ENCODE measurements at regions not wholly inside any gene's neighbourhood (a gene's known extent, or its start where the extent isn't known, plus 50 kb on each side); places are given as distances from the start of the nearest gene placed in this dataset.

GRCh38 chr19:30174791-30175190, 197.4 kb upstream of the ZNF536 start:
- H3K36me3 ChIP-seq (ENCODE audit: control insufficient read depth, insufficient read depth, low read length), result no peaks in the 10 kb centered on the region
- H3K4me1 ChIP-seq (ENCODE audit: control insufficient read depth, insufficient read depth, low read length), result no peaks in the 10 kb centered on the region
- H3K9me3 ChIP-seq (ENCODE audit: control insufficient read depth, low read length), result no peaks in the 10 kb centered on the region
- H3K4me3 ChIP-seq (ENCODE audit: insufficient read depth, low read depth, low read length), result no peak overlapping the region
- no peaks in the 10 kb centered on the region for H3K27me3 ChIP-seq (ENCODE audit: control insufficient read depth, insufficient read depth, low read length, poor library complexity, severe bottlenecking)
- H3K27ac ChIP-seq (ENCODE audit: insufficient read depth, low read depth, low read length, poor library complexity, severe bottlenecking), result no peak overlapping the region
- WGBS, 2 experiments, result 92 to 94% methylated on average over 9 of the region's 9 CpGs

GRCh38 chr19:30175987-30176386, 196.2 kb upstream of the ZNF536 start:
- H3K27me3 ChIP-seq (ENCODE audit: control insufficient read depth, insufficient read depth, low read length, poor library complexity, severe bottlenecking), result no peaks in the 10 kb centered on the region
- H3K36me3 ChIP-seq (ENCODE audit: control insufficient read depth, insufficient read depth, low read length), result no peaks in the 10 kb centered on the region
- no peak overlapping the region for H3K27ac ChIP-seq (ENCODE audit: insufficient read depth, low read depth, low read length, poor library complexity, severe bottlenecking)
- no peaks in the 10 kb centered on the region for H3K9me3 ChIP-seq (ENCODE audit: control insufficient read depth, low read length)
- no peak overlapping the region for H3K4me3 ChIP-seq (ENCODE audit: insufficient read depth, low read depth, low read length)
- WGBS, 2 experiments, result 92 to 93% methylated on average over 3 of the region's 3 CpGs
- no peaks in the 10 kb centered on the region for H3K4me1 ChIP-seq (ENCODE audit: control insufficient read depth, insufficient read depth, low read length)

GRCh38 chr19:30178721-30179402, 193.3 kb upstream of the ZNF536 start:
- Histone ChIP-seq H3K27ac (ENCODE audit: insufficient read depth, low read depth, low read length, poor library complexity, severe bottlenecking) (no peak overlapping the region), H3K4me3 (ENCODE audit: insufficient read depth, low read depth, low read length) (no peak overlapping the region), H3K27me3 (ENCODE audit: control insufficient read depth, insufficient read depth, low read length, poor library complexity, severe bottlenecking) (no peaks in the 10 kb centered on the region), H3K9me3 (ENCODE audit: control insufficient read depth, low read length) (peaks cover 4% of the 10 kb centered on the region), H3K36me3 (ENCODE audit: control insufficient read depth, insufficient read depth, low read length) (no peaks in the 10 kb centered on the region), H3K4me1 (ENCODE audit: control insufficient read depth, insufficient read depth, low read length) (no peaks in the 10 kb centered on the region)
- 58 to 71% methylated on average over 3 to 4 of the region's 4 CpGs for WGBS, 2 experiments

GRCh38 chr19:30180691-30181090, 191.5 kb upstream of the ZNF536 start:
- WGBS, 2 experiments, result 83% methylated on average over 1 of the region's 1 CpG; no CpG with 5 or more reads in 1 of the 2 experiments
- no peak overlapping the region for H3K4me3 ChIP-seq (ENCODE audit: insufficient read depth, low read depth, low read length)

GRCh38 chr19:30183807-30184490, 188.2 kb upstream of the ZNF536 start:
- Histone ChIP-seq H3K4me3 (ENCODE audit: insufficient read depth, low read depth, low read length) (no peak overlapping the region), H3K9me3 (ENCODE audit: control insufficient read depth, low read length) (peaks cover 4% of the 10 kb centered on the region), H3K36me3 (ENCODE audit: control insufficient read depth, insufficient read depth, low read length) (no peaks in the 10 kb centered on the region), H3K4me1 (ENCODE audit: control insufficient read depth, insufficient read depth, low read length) (no peaks in the 10 kb centered on the region), H3K27ac (ENCODE audit: insufficient read depth, low read depth, low read length, poor library complexity, severe bottlenecking) (no peak overlapping the region), H3K27me3 (ENCODE audit: control insufficient read depth, insufficient read depth, low read length, poor library complexity, severe bottlenecking) (no peaks in the 10 kb centered on the region)
- WGBS, 2 experiments, result 78 to 96% methylated on average over 1 to 2 of the region's 3 CpGs

More at GRCh38 chr19:30180691-30181090, 191.5 kb upstream of the ZNF536 start:
- Histone ChIP-seq H3K27me3 (ENCODE audit: control insufficient read depth, insufficient read depth, low read length, poor library complexity, severe bottlenecking) (no peaks in the 10 kb centered on the region), H3K4me1 (ENCODE audit: control insufficient read depth, insufficient read depth, low read length) (no peaks in the 10 kb centered on the region), H3K9me3 (ENCODE audit: control insufficient read depth, low read length) (peaks cover 4% of the 10 kb centered on the region), H3K36me3 (ENCODE audit: control insufficient read depth, insufficient read depth, low read length) (no peaks in the 10 kb centered on the region), H3K27ac (ENCODE audit: insufficient read depth, low read depth, low read length, poor library complexity, severe bottlenecking) (no peak overlapping the region)

- no peaks in the 10 kb centered on the region for H3K4me1 ChIP-seq (ENCODE audit: control insufficient read depth, insufficient read depth, low read length)
- H3K9me3 ChIP-seq (ENCODE audit: control insufficient read depth, low read length), result no peaks in the 10 kb centered on the region
- H3K36me3 ChIP-seq (ENCODE audit: control insufficient read depth, insufficient read depth, low read length), result no peaks in the 10 kb centered on the region
- H3K27me3 ChIP-seq (ENCODE audit: control insufficient read depth, insufficient read depth, low read length, poor library complexity, severe bottlenecking), result no peaks in the 10 kb centered on the region
- 87 to 89% methylated on average over 9 of the region's 9 CpGs for WGBS, 2 experiments
- H3K4me3 ChIP-seq (ENCODE audit: insufficient read depth, low read depth, low read length), result no peak overlapping the region
- H3K27ac ChIP-seq (ENCODE audit: insufficient read depth, low read depth, low read length, poor library complexity, severe bottlenecking), result no peak overlapping the region
Measured at GRCh38 chr19:30202060-30202600, 170.1 kb upstream of the ZNF536 start.

- H3K27ac ChIP-seq (ENCODE audit: insufficient read depth, low read depth, low read length, poor library complexity, severe bottlenecking), result no peak overlapping the region
- H3K4me3 ChIP-seq (ENCODE audit: insufficient read depth, low read depth, low read length), result no peak overlapping the region
- WGBS, 2 experiments, result 95 to 96% methylated on average over 3 of the region's 3 CpGs
- no peaks in the 10 kb centered on the region for H3K9me3 ChIP-seq (ENCODE audit: control insufficient read depth, low read length)
- no peaks in the 10 kb centered on the region for H3K27me3 ChIP-seq (ENCODE audit: control insufficient read depth, insufficient read depth, low read length, poor library complexity, severe bottlenecking)
- H3K36me3 ChIP-seq (ENCODE audit: control insufficient read depth, insufficient read depth, low read length), result no peaks in the 10 kb centered on the region
- H3K4me1 ChIP-seq (ENCODE audit: control insufficient read depth, insufficient read depth, low read length), result no peaks in the 10 kb centered on the region
Measured at GRCh38 chr19:30204721-30205120, 167.5 kb upstream of the ZNF536 start.

GRCh38 chr19:30206187-30206586, 166.0 kb upstream of the ZNF536 start:
- Histone ChIP-seq H3K27ac (ENCODE audit: insufficient read depth, low read depth, low read length, poor library complexity, severe bottlenecking) (no peak overlapping the region), H3K4me1 (ENCODE audit: control insufficient read depth, insufficient read depth, low read length) (no peaks in the 10 kb centered on the region), H3K4me3 (ENCODE audit: insufficient read depth, low read depth, low read length) (no peak overlapping the region), H3K36me3 (ENCODE audit: control insufficient read depth, insufficient read depth, low read length) (no peaks in the 10 kb centered on the region), H3K9me3 (ENCODE audit: control insufficient read depth, low read length) (no peaks in the 10 kb centered on the region), H3K27me3 (ENCODE audit: control insufficient read depth, insufficient read depth, low read length, poor library complexity, severe bottlenecking) (no peaks in the 10 kb centered on the region)
- 93 to 98% methylated on average over 6 of the region's 6 CpGs for WGBS, 2 experiments

GRCh38 chr19:30207357-30207756, 164.8 kb upstream of the ZNF536 start:
- Histone ChIP-seq H3K36me3 (ENCODE audit: control insufficient read depth, insufficient read depth, low read length) (no peaks in the 10 kb centered on the region), H3K27ac (ENCODE audit: insufficient read depth, low read depth, low read length, poor library complexity, severe bottlenecking) (no peak overlapping the region), H3K27me3 (ENCODE audit: control insufficient read depth, insufficient read depth, low read length, poor library complexity, severe bottlenecking) (no peaks in the 10 kb centered on the region), H3K4me3 (ENCODE audit: insufficient read depth, low read depth, low read length) (no peak overlapping the region), H3K4me1 (ENCODE audit: control insufficient read depth, insufficient read depth, low read length) (no peaks in the 10 kb centered on the region), H3K9me3 (ENCODE audit: control insufficient read depth, low read length) (no peaks in the 10 kb centered on the region)
- 92% methylated on average over 6 of the region's 6 CpGs for WGBS, 2 experiments

GRCh38 chr19:30208436-30209060, 163.6 kb upstream of the ZNF536 start:
- Histone ChIP-seq H3K27ac (ENCODE audit: insufficient read depth, low read depth, low read length, poor library complexity, severe bottlenecking) (no peak overlapping the region), H3K4me1 (ENCODE audit: control insufficient read depth, insufficient read depth, low read length) (no peaks in the 10 kb centered on the region), H3K9me3 (ENCODE audit: control insufficient read depth, low read length) (no peaks in the 10 kb centered on the region), H3K36me3 (ENCODE audit: control insufficient read depth, insufficient read depth, low read length) (no peaks in the 10 kb centered on the region), H3K27me3 (ENCODE audit: control insufficient read depth, insufficient read depth, low read length, poor library complexity, severe bottlenecking) (no peaks in the 10 kb centered on the region), H3K4me3 (ENCODE audit: insufficient read depth, low read depth, low read length) (no peak overlapping the region)
- 93 to 96% methylated on average over 18 of the region's 18 CpGs for WGBS, 2 experiments

All from ectodermal cell (in vitro differentiated cells).